GM13976 (cell line): ENCODE measurements at regions not wholly inside any gene's neighbourhood (a gene's known extent, or its start where the extent isn't known, plus 50 kb on each side); places are given as distances from the start of the nearest gene placed in this dataset.

Source experiments
- DNase-seq: peaks from one replicate; pipeline ENCODE4 v3.0.0; 2012; ENCODE audit warnings: low spot score
- in situ Hi-C: fragments of 300-500 bp; cut with MboI; formaldehyde crosslinking; loops from one replicate; pipeline ENCODE4 v1.12.0; 2022; ENCODE audit warnings: low sequenced_read_pairs, mixed read lengths, inconsistent platforms; ENCODE audit not compliant: unreplicated experiment
- TF ChIP-seq, protein P1 (sequence below): IDR thresholded peaks from 2 replicates; pipeline ENCODE4 v1.5.1; 2012; ENCODE audit warnings: borderline replicate concordance, mild to moderate bottlenecking; ENCODE audit not compliant: insufficient read depth; ENCODE audit errors: extremely low read depth, missing control alignments, control extremely low read depth

DNA sequence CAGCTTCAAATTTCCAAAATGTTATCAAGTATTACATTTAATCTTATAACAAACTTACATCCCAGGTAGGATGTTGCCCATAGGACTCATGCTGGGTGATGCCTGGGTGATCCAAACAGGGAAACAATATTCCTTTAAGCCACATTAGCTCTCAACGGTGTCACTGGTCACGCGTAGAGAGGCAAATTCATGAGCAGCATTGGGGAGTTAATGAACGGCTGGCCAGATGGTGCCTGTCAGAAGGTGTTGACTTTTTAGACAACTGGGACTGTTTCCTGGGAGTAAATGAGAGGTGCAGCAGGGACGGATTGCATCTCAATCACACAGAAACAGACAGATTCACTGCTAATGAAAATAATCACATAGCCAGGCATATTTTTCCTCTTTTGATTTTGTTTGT lies 83.3 kb upstream of the ID4 start:
- TF ChIP-seq, protein P1, sequence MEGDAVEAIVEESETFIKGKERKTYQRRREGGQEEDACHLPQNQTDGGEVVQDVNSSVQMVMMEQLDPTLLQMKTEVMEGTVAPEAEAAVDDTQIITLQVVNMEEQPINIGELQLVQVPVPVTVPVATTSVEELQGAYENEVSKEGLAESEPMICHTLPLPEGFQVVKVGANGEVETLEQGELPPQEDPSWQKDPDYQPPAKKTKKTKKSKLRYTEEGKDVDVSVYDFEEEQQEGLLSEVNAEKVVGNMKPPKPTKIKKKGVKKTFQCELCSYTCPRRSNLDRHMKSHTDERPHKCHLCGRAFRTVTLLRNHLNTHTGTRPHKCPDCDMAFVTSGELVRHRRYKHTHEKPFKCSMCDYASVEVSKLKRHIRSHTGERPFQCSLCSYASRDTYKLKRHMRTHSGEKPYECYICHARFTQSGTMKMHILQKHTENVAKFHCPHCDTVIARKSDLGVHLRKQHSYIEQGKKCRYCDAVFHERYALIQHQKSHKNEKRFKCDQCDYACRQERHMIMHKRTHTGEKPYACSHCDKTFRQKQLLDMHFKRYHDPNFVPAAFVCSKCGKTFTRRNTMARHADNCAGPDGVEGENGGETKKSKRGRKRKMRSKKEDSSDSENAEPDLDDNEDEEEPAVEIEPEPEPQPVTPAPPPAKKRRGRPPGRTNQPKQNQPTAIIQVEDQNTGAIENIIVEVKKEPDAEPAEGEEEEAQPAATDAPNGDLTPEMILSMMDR, result no peak
- DNase-seq, result no peak
- in situ Hi-C loops, result no loop called here

GRCh38 chr6:19754686-19755085 lies 82.5 kb upstream of the ID4 start:
- TF ChIP-seq, protein P1, result no peak
- in situ Hi-C loops, result no loop called here
- DNase-seq, result no peak

DNA sequence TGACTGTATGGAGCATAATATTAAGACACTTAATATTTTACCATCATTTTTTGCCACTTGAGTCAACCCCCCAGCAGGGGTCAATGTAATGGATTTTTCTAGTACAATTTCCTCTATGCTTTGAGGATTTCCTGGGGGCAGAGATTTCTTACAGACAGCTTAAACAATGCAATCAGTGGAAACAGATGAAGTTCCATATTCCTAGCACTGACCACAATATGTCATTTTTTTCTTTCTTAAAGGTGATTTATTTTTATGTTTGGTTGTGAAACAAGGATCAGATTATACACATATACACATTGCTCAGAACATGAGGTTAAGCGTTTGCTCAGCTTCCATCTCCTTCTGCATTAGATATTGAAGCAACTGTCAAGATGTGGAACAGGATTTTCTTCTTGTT lies 82.0 kb upstream of the ID4 start:
- DNase-seq, result no peak
- TF ChIP-seq, protein P1, result no peak
- in situ Hi-C loops, result no loop called here

- in situ Hi-C loops, result no loop called here
These were observed 80.1 kb upstream of the ID4 start for GRCh38 chr6:19757036-19757435.

DNA sequence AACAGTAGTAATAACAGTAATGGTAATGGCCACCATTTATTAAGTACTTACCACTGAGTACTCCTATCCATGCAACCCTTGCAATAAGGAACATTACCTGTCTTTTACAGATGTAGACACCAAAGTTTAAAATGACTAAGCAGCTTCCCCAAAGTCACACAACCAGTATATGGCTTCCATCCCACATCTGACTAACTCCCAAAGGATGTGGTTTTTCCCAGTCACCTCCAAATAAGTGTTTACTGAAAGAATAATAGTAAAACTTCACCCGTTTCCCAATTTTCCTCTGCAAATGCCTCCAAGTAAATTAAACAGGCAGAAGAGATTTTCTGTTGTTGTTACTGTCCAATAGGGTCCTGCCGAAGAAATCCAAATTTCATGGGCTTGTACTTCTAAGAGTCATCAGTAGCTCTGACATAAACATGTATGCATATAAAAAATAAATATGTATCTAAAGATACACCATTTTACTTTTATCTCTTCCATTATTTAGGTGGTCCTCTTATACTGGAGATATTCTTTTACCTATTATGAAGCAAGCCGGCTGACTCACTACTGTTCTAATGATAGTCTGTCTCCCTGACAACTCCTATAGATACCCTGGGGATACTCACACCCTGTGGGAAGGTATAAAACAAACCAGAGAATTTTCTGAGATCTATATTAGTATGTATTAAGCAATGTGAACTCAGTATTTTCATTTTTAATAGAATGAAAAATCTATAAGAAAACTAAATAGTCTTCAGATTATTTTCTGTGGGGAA lies 77.9 kb upstream of the ID4 start:
- no peak for DNase-seq
- in situ Hi-C loops, result no loop called here
- TF ChIP-seq, protein P1, result no peak

More at GRCh38 chr6:19757036-19757435, 80.1 kb upstream of the ID4 start:
- no peak for DNase-seq
- TF ChIP-seq, protein P1, result no peak

- no peak for DNase-seq
- in situ Hi-C loops, result no loop called here
- TF ChIP-seq, protein P1, result no peak
These were observed 76.0 kb upstream of the ID4 start for GRCh38 chr6:19761121-19761520.
